Heart right ventricle (tissue), 16 donors: ENCODE measurements at regions not wholly inside any gene's neighbourhood (a gene's known extent, or its start where the extent isn't known, plus 50 kb on each side); places are given as distances from the start of the nearest gene placed in this dataset.

Experiments
- ATAC-seq, 8 donors: fragments of 200-7000 bp; cut with Tn5 transposase; one replicate each; pipeline ENCODE4 v1.9.1; 2020; ENCODE audit warnings: mild to moderate bottlenecking in 8 of 8, moderate library complexity in 8 of 8, moderate number of reproducible peaks in 1 of 8
- DNase-seq, 2 donors: peaks; one replicate each; pipeline ENCODE4 v3.0.0-alpha.2; 2020
- H3K27ac ChIP-seq, 10 donors: fragments of 200-600 bp; sonication (generic) in 2 of 10; one replicate each; pipeline versions ENCODE4 v1.5.0 to v1.8.0; 2020 to 2022; ENCODE audit warnings: mild to moderate bottlenecking in 3 of 10
- H3K27me3 ChIP-seq, 7 donors: fragments of 200-600 bp; one replicate each; pipeline ENCODE4 v1.8.0; 2021 to 2022; ENCODE audit warnings: mild to moderate bottlenecking in 2 of 7
- H3K36me3 ChIP-seq, 9 donors: fragments of 200-600 bp; sonication (generic) in 1 of 9; one replicate each; pipeline versions ENCODE4 v1.5.0 to v1.8.0; 2020 to 2022; ENCODE audit warnings: mild to moderate bottlenecking in 2 of 9
- H3K4me1 ChIP-seq, 9 donors: fragments of 200-600 bp; sonication (generic) in 1 of 9; one replicate each; pipeline versions ENCODE4 v1.5.0 to v1.8.0; 2020 to 2022; ENCODE audit warnings: mild to moderate bottlenecking in 4 of 9
- H3K4me3 ChIP-seq, 10 donors: fragments of 200-600 bp; sonication (generic) in 2 of 10; one replicate each; pipeline versions ENCODE4 v1.5.0 to v1.8.0; 2020 to 2022; ENCODE audit warnings: mild to moderate bottlenecking in 7 of 10, moderate library complexity in 2 of 10
- H3K9me3 ChIP-seq, 11 donors: fragments of 200-600 bp in 10 of 11; sonication (generic) in 2 of 11; one replicate each; pipeline versions ENCODE4 v1.5.0 to v1.8.0; 2013 to 2022; ENCODE audit warnings: mild to moderate bottlenecking in 2 of 11, control low read depth in 1 of 11, moderate library complexity in 1 of 11
- CTCF ChIP-seq, 9 donors: fragments of 200-600 bp; sonication (generic) in 2 of 9; IDR thresholded peaks; one replicate each; pipeline versions ENCODE4 v1.5.0 to v1.8.0; 2021 to 2022; ENCODE audit warnings: antibody characterized with exemption in 9 of 9, mild to moderate bottlenecking in 5 of 9, moderate library complexity in 1 of 9
- WGBS, 2 donors: extraction: QIAGEN DNeasy Blood & Tissue Kit; methylation state at CpG; one replicate each; pipeline ENCODE4 v1.1.7; 2013; ENCODE audit warnings: inconsistent platforms in 1 of 2; 5-methylcytosine and 5-hydroxymethylcytosine counted together
- intact Hi-C, 10 donors: fragments of 100-400 bp; cut with DNase I; formaldehyde crosslinking; loops; one replicate each; pipeline versions ENCODE4 v1.11.1 to v1.14.2; 2022
- donor health status: Arrhythmogenic right ventricular cardiomyopathy.
- donor health status: ischemic (EF 13 %, LVEDD 7.1; RV severe dilation, severe dysfunction).
- donor health status: healthy with polysubstance abuse.
- donor health status: DM: no; HTN: yes; CAD: no.
- donor health status: DM: no; HTN: no; CAD: no.
- donor health status: ischemic (EF 25% LVEDD 6.9; RV normal size, moderate dysfunction).
- donor health status: ischemic (EF 25% LVEDD 5.7; RV mildly dilated, moderate dysfunction).
- donor health status: healthy.
- donor health status: DM: yes; HTN: yes; CAD: no.
- donor health status: Ischemic cardiomyopathy.
- donor health status: ischemic (EF 35%, LVEDD 5.7; RV mildly dilated, moderate dysfunction).
- donor health status: nonischemic (EF 11% LVEDD 7.7; RV severe dilation, severe dysfunction).
- donor health status: DM: yes; HTN: yes; CAD: no.
- donor health status: PGD.
- donor health status: ischemic (EF 29% LVEDD 5.4; RV normal size, mild dysfunction).
- donor health status: nonischemic (EF 23%, LVEDD 6.1; RV moderate dilation, normal function).

- Histone ChIP-seq H3K36me3 (no peaks in the 10 kb centered on the region), H3K27me3 (no peaks in the 10 kb centered on the region), H3K4me1 (no peaks in the 10 kb centered on the region), H3K27ac (no peak overlapping the region), H3K9me3 (peaks cover 0 to 5% (median 0%) of the 10 kb centered on the region in 11 donors), H3K4me3 (no peak overlapping the region)
- ATAC-seq (no peak), DNase-seq (no peak)
- 44 to 70% methylated on average over 2 of the region's 2 CpGs for WGBS, 2 donors
- intact Hi-C loops: no loop called here
- no peak for TF ChIP-seq CTCF (IDR thresholded peaks at IDR 0.05)
Measured at GRCh38 chr6:51257938-51258337, 439.3 kb downstream of the TFAP2B start.

- H3K36me3 ChIP-seq: no peaks in the 10 kb centered on the region
- H3K4me3 ChIP-seq: no peak overlapping the region
- no peak for TF ChIP-seq CTCF (IDR thresholded peaks at IDR 0.05)
- WGBS, 2 donors: 66 to 75% methylated on average over 3 of the region's 3 CpGs
- no peak for DNase-seq
- H3K27ac ChIP-seq: no peak overlapping the region
- ATAC-seq: no peak
- no peaks in the 10 kb centered on the region for H3K27me3 ChIP-seq
- H3K4me1 ChIP-seq: no peaks in the 10 kb centered on the region
- H3K9me3 ChIP-seq: no peaks in the 10 kb centered on the region
- intact Hi-C loops: no loop called here
Measured at GRCh38 chr6:51260003-51260402, 441.3 kb downstream of the TFAP2B start.

DNA sequence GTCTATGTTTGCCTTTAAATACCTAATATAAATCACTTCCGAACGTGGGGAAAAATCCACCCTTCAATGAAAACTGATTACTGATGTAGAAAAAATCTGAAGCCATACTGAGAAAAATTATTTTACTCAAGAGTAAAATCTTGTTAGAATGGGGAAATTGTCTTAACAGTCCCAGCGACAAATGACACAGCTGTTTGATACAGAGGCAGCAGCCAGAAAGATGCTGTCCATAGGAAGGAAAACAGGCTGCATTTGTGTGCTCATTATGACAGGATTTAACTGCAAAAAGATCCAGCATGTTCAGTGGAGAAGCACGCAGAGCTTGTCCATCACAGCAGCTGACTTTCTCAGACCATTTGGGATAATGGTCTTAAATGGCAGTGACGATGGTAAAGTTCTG is 443.0 kb downstream of the TFAP2B start:
- WGBS, 2 donors: 62 to 63% methylated on average over 5 of the region's 5 CpGs

GRCh38 chr6:51265426-51265825 is 446.8 kb downstream of the TFAP2B start:
- DNase-seq: peak in 1 of 2 donors; percentile 4
- 42 to 55% methylated on average over 4 of the region's 4 CpGs for WGBS, 2 donors
- H3K9me3 ChIP-seq: no peaks in the 10 kb centered on the region
- peak in 3 of 8 donors; percentile 21 to 73 (median 53) for ATAC-seq
- H3K4me3 ChIP-seq: no peak overlapping the region
- H3K4me1 ChIP-seq: peaks cover 0 to 8% (median 0%) of the 10 kb centered on the region in 9 donors
- peak overlapping the region in 1 of 10 donors; percentile 66 for H3K27ac ChIP-seq
- no peak for TF ChIP-seq CTCF (IDR thresholded peaks at IDR 0.05)
- intact Hi-C loops: no loop called here
- no peaks in the 10 kb centered on the region for H3K27me3 ChIP-seq
- no peaks in the 10 kb centered on the region for H3K36me3 ChIP-seq

More for the DNA sequence above, 443.0 kb downstream of the TFAP2B start:
- H3K4me3 ChIP-seq: no peak overlapping the region
- DNase-seq: no peak
- no peak overlapping the region for H3K27ac ChIP-seq
- no peaks in the 10 kb centered on the region for H3K36me3 ChIP-seq
- ATAC-seq: no peak
- no peaks in the 10 kb centered on the region for H3K9me3 ChIP-seq
- no peak for TF ChIP-seq CTCF (IDR thresholded peaks at IDR 0.05)
- intact Hi-C loops: no loop called here
- no peaks in the 10 kb centered on the region for H3K27me3 ChIP-seq
- peaks cover 0 to 3% (median 0%) of the 10 kb centered on the region in 9 donors for H3K4me1 ChIP-seq
